ENCODE measurements at regions not wholly inside any gene's neighbourhood (a gene's known extent, or its start where the extent isn't known, plus 50 kb on each side); places are given as distances from the start of the nearest gene placed in this dataset.

DNA sequence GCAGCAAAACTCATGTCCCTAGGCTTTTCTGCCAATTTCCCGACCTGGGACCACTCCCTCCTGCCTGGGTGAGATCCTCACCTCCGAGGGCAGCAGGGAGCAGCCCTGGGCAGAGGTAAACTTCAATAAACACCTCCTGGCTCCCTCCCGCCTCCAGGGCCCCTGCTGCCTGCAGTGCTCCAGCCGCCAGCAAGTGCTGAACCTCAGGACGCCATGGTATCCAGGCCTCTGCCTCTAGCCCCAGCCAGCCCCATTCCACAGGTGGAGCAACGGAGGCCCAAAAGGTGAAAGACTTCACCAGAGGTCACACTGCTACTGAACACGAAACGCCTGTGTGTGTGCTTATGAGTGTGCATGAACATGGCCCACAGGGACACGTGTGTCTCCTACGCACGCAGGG lies 59.9 kb upstream of the LINGO1 start:
- Histone ChIP-seq H3K9ac (ENCODE audit: insufficient read depth, low read depth, low read length) (no peak overlapping the region), H2AFZ (ENCODE audit: low read length) (no peak overlapping the region), H3K4me3 (replicated peaks in 1 of 3; ENCODE audit: insufficient read depth in 1 of 3, low read depth in 2 of 3, low read length in 3 of 3) (no peak overlapping the region), H3K36me3 (replicated peaks in 1 of 2; ENCODE audit: control insufficient read depth in 1 of 2, insufficient read depth in 2 of 2, low read length in 2 of 2) (no peaks in the 10 kb centered on the region), H3K27me3 (ENCODE audit: control insufficient read depth in 1 of 2, insufficient read depth in 2 of 2, low read length in 2 of 2) (peaks cover 8 to 11% of the 10 kb centered on the region in 2 experiments; a peak in 2 of 5 replicates), H4K20me1 (ENCODE audit: insufficient read depth, low read length) (no peaks in the 10 kb centered on the region), H3K4me1 (ENCODE audit: insufficient read depth, low read length) (no peaks in the 10 kb centered on the region), H3K27ac (ENCODE audit: extremely low read length, insufficient read depth, low read length) (no peak overlapping the region), H3K9me3 (ENCODE audit: low read length) (no peaks in the 10 kb centered on the region), H3K79me2 (ENCODE audit: insufficient read depth, low read length) (no peaks in the 10 kb centered on the region), H3K4me2 (ENCODE audit: low read depth, low read length) (no peak overlapping the region)
- no TSS peak for BruUV-seq (replicated peaks)
- in situ Hi-C loops (cut with HindIII; ENCODE audit: extremely low pct_ligation_motif_present, low pct_unique_long_range_greater_than_20kb) (no loop called here), intact Hi-C loops (cut with micrococcal nuclease; ENCODE audit: unreplicated experiment) (no loop called here)
- DNase-seq (ENCODE audit: low spot score) (no peak), ATAC-seq (no peak), FAIRE-seq (no peak)
- 0% methylated on average over 2 of the region's 11 CpGs for WGBS (ENCODE audit: low lambda C conversion rate)
- ChIA-PET CTCF (ENCODE audit: low intra/inter-chr PET ratio, low total read pairs) (no interaction called here), POLR2A (no interaction called here)
- TF ChIP-seq, protein P1, sequence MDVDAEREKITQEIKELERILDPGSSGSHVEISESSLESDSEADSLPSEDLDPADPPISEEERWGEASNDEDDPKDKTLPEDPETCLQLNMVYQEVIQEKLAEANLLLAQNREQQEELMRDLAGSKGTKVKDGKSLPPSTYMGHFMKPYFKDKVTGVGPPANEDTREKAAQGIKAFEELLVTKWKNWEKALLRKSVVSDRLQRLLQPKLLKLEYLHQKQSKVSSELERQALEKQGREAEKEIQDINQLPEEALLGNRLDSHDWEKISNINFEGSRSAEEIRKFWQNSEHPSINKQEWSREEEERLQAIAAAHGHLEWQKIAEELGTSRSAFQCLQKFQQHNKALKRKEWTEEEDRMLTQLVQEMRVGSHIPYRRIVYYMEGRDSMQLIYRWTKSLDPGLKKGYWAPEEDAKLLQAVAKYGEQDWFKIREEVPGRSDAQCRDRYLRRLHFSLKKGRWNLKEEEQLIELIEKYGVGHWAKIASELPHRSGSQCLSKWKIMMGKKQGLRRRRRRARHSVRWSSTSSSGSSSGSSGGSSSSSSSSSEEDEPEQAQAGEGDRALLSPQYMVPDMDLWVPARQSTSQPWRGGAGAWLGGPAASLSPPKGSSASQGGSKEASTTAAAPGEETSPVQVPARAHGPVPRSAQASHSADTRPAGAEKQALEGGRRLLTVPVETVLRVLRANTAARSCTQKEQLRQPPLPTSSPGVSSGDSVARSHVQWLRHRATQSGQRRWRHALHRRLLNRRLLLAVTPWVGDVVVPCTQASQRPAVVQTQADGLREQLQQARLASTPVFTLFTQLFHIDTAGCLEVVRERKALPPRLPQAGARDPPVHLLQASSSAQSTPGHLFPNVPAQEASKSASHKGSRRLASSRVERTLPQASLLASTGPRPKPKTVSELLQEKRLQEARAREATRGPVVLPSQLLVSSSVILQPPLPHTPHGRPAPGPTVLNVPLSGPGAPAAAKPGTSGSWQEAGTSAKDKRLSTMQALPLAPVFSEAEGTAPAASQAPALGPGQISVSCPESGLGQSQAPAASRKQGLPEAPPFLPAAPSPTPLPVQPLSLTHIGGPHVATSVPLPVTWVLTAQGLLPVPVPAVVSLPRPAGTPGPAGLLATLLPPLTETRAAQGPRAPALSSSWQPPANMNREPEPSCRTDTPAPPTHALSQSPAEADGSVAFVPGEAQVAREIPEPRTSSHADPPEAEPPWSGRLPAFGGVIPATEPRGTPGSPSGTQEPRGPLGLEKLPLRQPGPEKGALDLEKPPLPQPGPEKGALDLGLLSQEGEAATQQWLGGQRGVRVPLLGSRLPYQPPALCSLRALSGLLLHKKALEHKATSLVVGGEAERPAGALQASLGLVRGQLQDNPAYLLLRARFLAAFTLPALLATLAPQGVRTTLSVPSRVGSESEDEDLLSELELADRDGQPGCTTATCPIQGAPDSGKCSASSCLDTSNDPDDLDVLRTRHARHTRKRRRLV (CRISPR knock-in tag; IDR thresholded peaks at IDR 0.05), result no peak

DNA sequence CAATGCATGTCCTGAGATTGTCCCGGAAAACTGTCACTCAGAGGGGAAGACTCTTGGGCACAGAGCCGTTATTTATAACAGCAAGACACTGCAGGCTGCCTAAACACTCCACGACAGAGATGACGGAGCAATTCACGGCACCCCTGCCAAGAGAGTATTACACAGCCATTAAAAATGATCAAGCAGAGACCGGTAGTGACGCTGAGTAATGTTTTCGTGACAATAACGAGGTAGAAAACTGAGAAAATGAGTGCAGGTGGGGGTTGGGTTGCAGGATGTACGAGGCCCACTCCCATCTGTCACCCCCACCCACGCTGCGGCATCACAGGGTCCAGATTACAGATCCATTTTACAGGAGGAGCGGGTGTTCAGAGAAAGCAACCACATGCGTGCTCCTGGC lies 58.9 kb upstream of the LINGO1 start:
- POLR2A ChIA-PET, result no interaction called here
- FAIRE-seq, result no peak

More for the DNA sequence above, 58.9 kb upstream of the LINGO1 start:
- Histone ChIP-seq H3K4me2 (ENCODE audit: low read depth, low read length) (no peak overlapping the region), H3K27me3 (ENCODE audit: control insufficient read depth in 1 of 2, insufficient read depth in 2 of 2, low read length in 2 of 2) (peaks cover under 1 to 6% of the 10 kb centered on the region in 2 experiments; a peak in 2 of 5 replicates), H3K79me2 (ENCODE audit: insufficient read depth, low read length) (no peaks in the 10 kb centered on the region), H3K9ac (ENCODE audit: insufficient read depth, low read depth, low read length) (no peak overlapping the region), H3K4me3 (replicated peaks in 1 of 3; ENCODE audit: insufficient read depth in 1 of 3, low read depth in 2 of 3, low read length in 3 of 3) (no peak overlapping the region), H2AFZ (ENCODE audit: low read length) (no peak overlapping the region), H3K36me3 (replicated peaks in 1 of 2; ENCODE audit: control insufficient read depth in 1 of 2, insufficient read depth in 2 of 2, low read length in 2 of 2) (no peaks in the 10 kb centered on the region), H3K27ac (ENCODE audit: extremely low read length, insufficient read depth, low read length) (no peak overlapping the region), H4K20me1 (ENCODE audit: insufficient read depth, low read length) (no peaks in the 10 kb centered on the region), H3K9me3 (ENCODE audit: low read length) (no peaks in the 10 kb centered on the region), H3K4me1 (ENCODE audit: insufficient read depth, low read length) (no peaks in the 10 kb centered on the region)
- CTCF ChIA-PET (ENCODE audit: low intra/inter-chr PET ratio, low total read pairs), result no interaction called here
- intact Hi-C loops (cut with micrococcal nuclease; ENCODE audit: unreplicated experiment) (no loop called here), in situ Hi-C loops (cut with HindIII; ENCODE audit: extremely low pct_ligation_motif_present, low pct_unique_long_range_greater_than_20kb) (no loop called here)
- no TSS peak for BruUV-seq (replicated peaks)
- 34% methylated on average over 14 of the region's 14 CpGs for WGBS (ENCODE audit: low lambda C conversion rate)
- TF ChIP-seq, protein P2, sequence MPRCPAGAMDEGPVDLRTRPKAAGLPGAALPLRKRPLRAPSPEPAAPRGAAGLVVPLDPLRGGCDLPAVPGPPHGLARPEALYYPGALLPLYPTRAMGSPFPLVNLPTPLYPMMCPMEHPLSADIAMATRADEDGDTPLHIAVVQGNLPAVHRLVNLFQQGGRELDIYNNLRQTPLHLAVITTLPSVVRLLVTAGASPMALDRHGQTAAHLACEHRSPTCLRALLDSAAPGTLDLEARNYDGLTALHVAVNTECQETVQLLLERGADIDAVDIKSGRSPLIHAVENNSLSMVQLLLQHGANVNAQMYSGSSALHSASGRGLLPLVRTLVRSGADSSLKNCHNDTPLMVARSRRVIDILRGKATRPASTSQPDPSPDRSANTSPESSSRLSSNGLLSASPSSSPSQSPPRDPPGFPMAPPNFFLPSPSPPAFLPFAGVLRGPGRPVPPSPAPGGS (CRISPR knock-in tag; IDR thresholded peaks at IDR 0.05), result no peak
- TF ChIP-seq, protein P3, sequence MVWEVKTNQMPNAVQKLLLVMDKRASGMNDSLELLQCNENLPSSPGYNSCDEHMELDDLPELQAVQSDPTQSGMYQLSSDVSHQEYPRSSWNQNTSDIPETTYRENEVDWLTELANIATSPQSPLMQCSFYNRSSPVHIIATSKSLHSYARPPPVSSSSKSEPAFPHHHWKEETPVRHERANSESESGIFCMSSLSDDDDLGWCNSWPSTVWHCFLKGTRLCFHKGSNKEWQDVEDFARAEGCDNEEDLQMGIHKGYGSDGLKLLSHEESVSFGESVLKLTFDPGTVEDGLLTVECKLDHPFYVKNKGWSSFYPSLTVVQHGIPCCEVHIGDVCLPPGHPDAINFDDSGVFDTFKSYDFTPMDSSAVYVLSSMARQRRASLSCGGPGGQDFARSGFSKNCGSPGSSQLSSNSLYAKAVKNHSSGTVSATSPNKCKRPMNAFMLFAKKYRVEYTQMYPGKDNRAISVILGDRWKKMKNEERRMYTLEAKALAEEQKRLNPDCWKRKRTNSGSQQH (CRISPR knock-in tag; IDR thresholded peaks at IDR 0.05; ENCODE audit: low read depth), result no peak
- TF ChIP-seq CCDC6 (CRISPR knock-in tag; IDR thresholded peaks at IDR 0.05), result no peak
- DNase-seq (ENCODE audit: low spot score) (no peak), ATAC-seq (no peak)
